ENCODE measurements at regions not wholly inside any gene's neighbourhood (a gene's known extent, or its start where the extent isn't known, plus 50 kb on each side); places are given as distances from the start of the nearest gene placed in this dataset.

- TF ChIP-seq POLR2AphosphoS5 (IDR thresholded peaks at IDR 0.05; ENCODE audit: low read depth) (no peak), EZH2phosphoT487 (IDR thresholded peaks at IDR 0.05; ENCODE audit: unreplicated experiment) (no peak), EZH2 (IDR thresholded peaks at IDR 0.05; ENCODE audit: low read depth, unreplicated experiment) (no peak), ZNF114 (CRISPR knock-in tag; IDR thresholded peaks at IDR 0.05) (no peak)
- TF ChIP-seq, protein P1, sequence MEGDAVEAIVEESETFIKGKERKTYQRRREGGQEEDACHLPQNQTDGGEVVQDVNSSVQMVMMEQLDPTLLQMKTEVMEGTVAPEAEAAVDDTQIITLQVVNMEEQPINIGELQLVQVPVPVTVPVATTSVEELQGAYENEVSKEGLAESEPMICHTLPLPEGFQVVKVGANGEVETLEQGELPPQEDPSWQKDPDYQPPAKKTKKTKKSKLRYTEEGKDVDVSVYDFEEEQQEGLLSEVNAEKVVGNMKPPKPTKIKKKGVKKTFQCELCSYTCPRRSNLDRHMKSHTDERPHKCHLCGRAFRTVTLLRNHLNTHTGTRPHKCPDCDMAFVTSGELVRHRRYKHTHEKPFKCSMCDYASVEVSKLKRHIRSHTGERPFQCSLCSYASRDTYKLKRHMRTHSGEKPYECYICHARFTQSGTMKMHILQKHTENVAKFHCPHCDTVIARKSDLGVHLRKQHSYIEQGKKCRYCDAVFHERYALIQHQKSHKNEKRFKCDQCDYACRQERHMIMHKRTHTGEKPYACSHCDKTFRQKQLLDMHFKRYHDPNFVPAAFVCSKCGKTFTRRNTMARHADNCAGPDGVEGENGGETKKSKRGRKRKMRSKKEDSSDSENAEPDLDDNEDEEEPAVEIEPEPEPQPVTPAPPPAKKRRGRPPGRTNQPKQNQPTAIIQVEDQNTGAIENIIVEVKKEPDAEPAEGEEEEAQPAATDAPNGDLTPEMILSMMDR (conservative IDR thresholded peaks at IDR 0.05; ENCODE audit: low read depth in 2 of 2) = no peak
Observed at GRCh38 chr7:22944022-22944421, 69.9 kb downstream of the HYCC1 start.
